H1 (cell line): ENCODE measurements at regions not wholly inside any gene's neighbourhood (a gene's known extent, or its start where the extent isn't known, plus 50 kb on each side); places are given as distances from the start of the nearest gene placed in this dataset.

Experiments
- RFX5 ChIP-seq: IDR thresholded peaks from 2 replicates; pipeline ENCODE4 v1.6.1; 2011; ENCODE audit warnings: low read depth, low read length, improper control_type of control experiment, borderline replicate concordance
- SP1 ChIP-seq: IDR thresholded peaks from 2 replicates; pipeline ENCODE4 v1.6.1; 2011; ENCODE audit warnings: low read depth, low read length
- SUZ12 ChIP-seq: fragments of 200-600 bp; sonication (generic); IDR thresholded peaks from 2 replicates; pipeline ENCODE4 v1.6.1; 2012; ENCODE audit warnings: mild to moderate bottlenecking, inconsistent platforms, low read length, moderate library complexity, mixed read lengths
- TBP ChIP-seq: IDR thresholded peaks from 2 replicates; pipeline ENCODE4 v1.6.1; 2011; ENCODE audit warnings: low read depth, low read length, improper control_type of control experiment

DNA sequence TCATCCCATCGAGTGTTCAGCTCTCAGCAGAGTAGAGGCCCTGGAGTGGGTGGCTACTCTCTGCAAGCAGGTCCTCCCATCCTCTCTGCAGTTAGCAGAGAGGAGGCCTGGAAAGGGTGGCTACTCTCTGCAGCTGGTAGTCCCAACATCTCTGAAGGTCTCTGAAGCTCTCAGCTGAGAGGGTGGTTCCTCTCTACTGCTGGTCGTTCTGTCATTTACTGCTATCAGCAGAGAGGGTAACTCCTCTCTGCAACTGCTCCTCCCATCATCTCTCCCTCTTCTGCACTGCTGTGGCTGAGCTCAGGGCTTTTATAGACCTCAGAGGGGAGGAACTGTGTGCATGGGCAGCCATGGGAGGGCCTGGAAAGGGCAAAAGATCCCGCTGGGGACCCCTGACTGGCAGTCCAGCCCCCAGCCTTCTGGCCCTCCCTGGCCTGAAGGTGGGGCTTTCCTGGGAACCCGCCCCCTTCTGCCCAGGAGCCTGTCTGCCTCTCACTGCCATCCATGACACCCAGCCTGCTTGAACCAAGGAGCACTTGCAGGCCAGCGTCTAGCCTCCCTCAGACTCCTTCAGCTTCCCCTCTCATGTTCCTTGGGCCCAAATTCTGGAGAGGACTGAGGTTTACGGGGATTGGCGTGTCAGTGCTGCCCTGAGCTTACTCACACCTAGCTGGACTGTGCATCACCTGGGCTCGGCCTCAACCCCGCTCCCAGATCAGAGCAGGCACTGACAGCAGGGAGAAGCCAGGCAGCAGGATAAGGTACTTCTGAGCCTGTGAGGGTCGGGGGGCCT lies 898.3 kb upstream of the NEGR1 start (continued):
- no peak for TF ChIP-seq SP1
- TF ChIP-seq SUZ12 = no peak
- no peak for TF ChIP-seq TBP
- TF ChIP-seq RFX5 = no peak
